ENCODE measurements at regions not wholly inside any gene's neighbourhood (a gene's known extent, or its start where the extent isn't known, plus 50 kb on each side); places are given as distances from the start of the nearest gene placed in this dataset.
"Not testable (repeated sequence)": the region's sequence is repeated elsewhere in the genome, so short reads cannot be mapped to it uniquely, and the experiment has no call there.

- no peak for DNase-seq (ENCODE audit: low read depth)
- no peak for TF ChIP-seq CTCF (IDR thresholded peaks at IDR 0.05; ENCODE audit: insufficient read depth, low read length, poor library complexity, severe bottlenecking)
- H3K4me3 ChIP-seq (ENCODE audit: low read depth, low read length): no peak overlapping the region
- H3K27me3 ChIP-seq (ENCODE audit: control insufficient read depth, insufficient read depth, low read length): no peaks in the 10 kb centered on the region
- no peaks in the 10 kb centered on the region for H3K36me3 ChIP-seq (ENCODE audit: control insufficient read depth, insufficient read depth, low read length)
Observed at GRCh38 chr2:234695981-234696380, 199.1 kb upstream of the ARL4C start.

- Histone ChIP-seq H3K4me3 (ENCODE audit: low read depth, low read length) (no peak overlapping the region), H3K36me3 (ENCODE audit: control insufficient read depth, insufficient read depth, low read length) (no peaks in the 10 kb centered on the region), H3K27me3 (ENCODE audit: control insufficient read depth, insufficient read depth, low read length) (no peaks in the 10 kb centered on the region)
- TF ChIP-seq CTCF (IDR thresholded peaks at IDR 0.05; ENCODE audit: insufficient read depth, low read length, poor library complexity, severe bottlenecking): no peak
- DNase-seq (ENCODE audit: low read depth): no peak
Observed at GRCh38 chr2:234694244-234695013, 197.5 kb upstream of the ARL4C start.

GRCh38 chr2:234693681-234694190 lies 196.9 kb upstream of the ARL4C start:
- H3K36me3 ChIP-seq (ENCODE audit: control insufficient read depth, insufficient read depth, low read length); H3K27me3 ChIP-seq (ENCODE audit: control insufficient read depth, insufficient read depth, low read length); DNase-seq (ENCODE audit: low read depth); H3K4me3 ChIP-seq (ENCODE audit: low read depth, low read length): not testable (repeated sequence)

GRCh38 chr2:234693191-234693590 lies 196.3 kb upstream of the ARL4C start:
- not testable (repeated sequence) for H3K4me3 ChIP-seq (ENCODE audit: low read depth, low read length); DNase-seq (ENCODE audit: low read depth); H3K36me3 ChIP-seq (ENCODE audit: control insufficient read depth, insufficient read depth, low read length); H3K27me3 ChIP-seq (ENCODE audit: control insufficient read depth, insufficient read depth, low read length)

- TF ChIP-seq CTCF (IDR thresholded peaks at IDR 0.05; ENCODE audit: insufficient read depth, low read length, poor library complexity, severe bottlenecking): no peak
- H3K4me3 ChIP-seq (ENCODE audit: low read depth, low read length): no peak overlapping the region
- no peak for DNase-seq (ENCODE audit: low read depth)
- no peaks in the 10 kb centered on the region for H3K36me3 ChIP-seq (ENCODE audit: control insufficient read depth, insufficient read depth, low read length)
- no peaks in the 10 kb centered on the region for H3K27me3 ChIP-seq (ENCODE audit: control insufficient read depth, insufficient read depth, low read length)
Observed at GRCh38 chr2:234691968-234692955, 195.4 kb upstream of the ARL4C start.

- Histone ChIP-seq H3K36me3 (ENCODE audit: control insufficient read depth, insufficient read depth, low read length) (no peaks in the 10 kb centered on the region), H3K4me3 (ENCODE audit: low read depth, low read length) (no peak overlapping the region), H3K27me3 (ENCODE audit: control insufficient read depth, insufficient read depth, low read length) (no peaks in the 10 kb centered on the region)
- no peak for TF ChIP-seq CTCF (IDR thresholded peaks at IDR 0.05; ENCODE audit: insufficient read depth, low read length, poor library complexity, severe bottlenecking)
- DNase-seq (ENCODE audit: low read depth): no peak
Observed at GRCh38 chr2:234691214-234691575, 194.3 kb upstream of the ARL4C start.
